ENCODE measurements at regions not wholly inside any gene's neighbourhood (a gene's known extent, or its start where the extent isn't known, plus 50 kb on each side); places are given as distances from the start of the nearest gene placed in this dataset.

DNA sequence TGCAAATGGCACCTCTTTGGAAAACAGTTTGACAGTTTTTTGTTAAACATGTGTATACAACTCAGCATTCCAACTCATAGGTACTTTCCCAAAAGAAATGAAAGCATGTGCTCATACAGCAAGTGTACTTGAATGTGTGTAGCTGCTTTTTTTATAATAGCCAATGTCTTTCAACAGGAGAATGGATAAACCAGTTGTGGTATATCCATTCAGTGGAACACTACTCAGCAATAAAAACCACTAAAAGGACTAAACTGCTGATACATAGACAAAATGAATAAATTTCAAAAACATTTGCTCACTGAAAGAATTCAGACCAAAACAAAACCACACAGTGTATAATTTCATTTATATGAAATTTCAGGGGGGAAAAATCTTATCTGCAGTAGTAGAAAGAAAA, 267.3 kb downstream of the NR2F1-AS1 start:
- TF ChIP-seq ZBTB7A (IDR thresholded peaks at IDR 0.05; ENCODE audit: low read depth): no peak
- no peak for TF ChIP-seq NFIC (IDR thresholded peaks at IDR 0.05)
- TF ChIP-seq, protein P1, sequence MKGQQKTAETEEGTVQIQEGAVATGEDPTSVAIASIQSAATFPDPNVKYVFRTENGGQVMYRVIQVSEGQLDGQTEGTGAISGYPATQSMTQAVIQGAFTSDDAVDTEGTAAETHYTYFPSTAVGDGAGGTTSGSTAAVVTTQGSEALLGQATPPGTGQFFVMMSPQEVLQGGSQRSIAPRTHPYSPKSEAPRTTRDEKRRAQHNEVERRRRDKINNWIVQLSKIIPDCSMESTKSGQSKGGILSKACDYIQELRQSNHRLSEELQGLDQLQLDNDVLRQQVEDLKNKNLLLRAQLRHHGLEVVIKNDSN (IDR thresholded peaks at IDR 0.05): no peak
- TF ChIP-seq, protein P2, sequence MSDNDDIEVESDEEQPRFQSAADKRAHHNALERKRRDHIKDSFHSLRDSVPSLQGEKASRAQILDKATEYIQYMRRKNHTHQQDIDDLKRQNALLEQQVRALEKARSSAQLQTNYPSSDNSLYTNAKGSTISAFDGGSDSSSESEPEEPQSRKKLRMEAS (IDR thresholded peaks at IDR 0.05): no peak
- no peak for TF ChIP-seq TCF12 (IDR thresholded peaks at IDR 0.05; ENCODE audit: low read depth)
- TF ChIP-seq FOXM1 (IDR thresholded peaks at IDR 0.05; ENCODE audit: borderline replicate concordance, low read depth): no peak
- TF ChIP-seq RAD21 (IDR thresholded peaks at IDR 0.05; ENCODE audit: low read depth): no peak
- TF ChIP-seq CEBPB (IDR thresholded peaks at IDR 0.05): no peak
- TF ChIP-seq TAF1 (IDR thresholded peaks at IDR 0.05; ENCODE audit: low read depth): no peak
- TF ChIP-seq EP300 (IDR thresholded peaks at IDR 0.05; ENCODE audit: borderline replicate concordance): no peak
- no peak for TF ChIP-seq EGR1 (IDR thresholded peaks at IDR 0.05)
- no peak for TF ChIP-seq CREB1 (IDR thresholded peaks at IDR 0.05; ENCODE audit: low read depth)
- TF ChIP-seq, protein P3, sequence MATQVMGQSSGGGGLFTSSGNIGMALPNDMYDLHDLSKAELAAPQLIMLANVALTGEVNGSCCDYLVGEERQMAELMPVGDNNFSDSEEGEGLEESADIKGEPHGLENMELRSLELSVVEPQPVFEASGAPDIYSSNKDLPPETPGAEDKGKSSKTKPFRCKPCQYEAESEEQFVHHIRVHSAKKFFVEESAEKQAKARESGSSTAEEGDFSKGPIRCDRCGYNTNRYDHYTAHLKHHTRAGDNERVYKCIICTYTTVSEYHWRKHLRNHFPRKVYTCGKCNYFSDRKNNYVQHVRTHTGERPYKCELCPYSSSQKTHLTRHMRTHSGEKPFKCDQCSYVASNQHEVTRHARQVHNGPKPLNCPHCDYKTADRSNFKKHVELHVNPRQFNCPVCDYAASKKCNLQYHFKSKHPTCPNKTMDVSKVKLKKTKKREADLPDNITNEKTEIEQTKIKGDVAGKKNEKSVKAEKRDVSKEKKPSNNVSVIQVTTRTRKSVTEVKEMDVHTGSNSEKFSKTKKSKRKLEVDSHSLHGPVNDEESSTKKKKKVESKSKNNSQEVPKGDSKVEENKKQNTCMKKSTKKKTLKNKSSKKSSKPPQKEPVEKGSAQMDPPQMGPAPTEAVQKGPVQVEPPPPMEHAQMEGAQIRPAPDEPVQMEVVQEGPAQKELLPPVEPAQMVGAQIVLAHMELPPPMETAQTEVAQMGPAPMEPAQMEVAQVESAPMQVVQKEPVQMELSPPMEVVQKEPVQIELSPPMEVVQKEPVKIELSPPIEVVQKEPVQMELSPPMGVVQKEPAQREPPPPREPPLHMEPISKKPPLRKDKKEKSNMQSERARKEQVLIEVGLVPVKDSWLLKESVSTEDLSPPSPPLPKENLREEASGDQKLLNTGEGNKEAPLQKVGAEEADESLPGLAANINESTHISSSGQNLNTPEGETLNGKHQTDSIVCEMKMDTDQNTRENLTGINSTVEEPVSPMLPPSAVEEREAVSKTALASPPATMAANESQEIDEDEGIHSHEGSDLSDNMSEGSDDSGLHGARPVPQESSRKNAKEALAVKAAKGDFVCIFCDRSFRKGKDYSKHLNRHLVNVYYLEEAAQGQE (IDR thresholded peaks at IDR 0.05; ENCODE audit: low read depth): no peak
- TF ChIP-seq TEAD4 (IDR thresholded peaks at IDR 0.05): no peak
- TF ChIP-seq YY1 (IDR thresholded peaks at IDR 0.05; ENCODE audit: low read depth): no peak

DNA sequence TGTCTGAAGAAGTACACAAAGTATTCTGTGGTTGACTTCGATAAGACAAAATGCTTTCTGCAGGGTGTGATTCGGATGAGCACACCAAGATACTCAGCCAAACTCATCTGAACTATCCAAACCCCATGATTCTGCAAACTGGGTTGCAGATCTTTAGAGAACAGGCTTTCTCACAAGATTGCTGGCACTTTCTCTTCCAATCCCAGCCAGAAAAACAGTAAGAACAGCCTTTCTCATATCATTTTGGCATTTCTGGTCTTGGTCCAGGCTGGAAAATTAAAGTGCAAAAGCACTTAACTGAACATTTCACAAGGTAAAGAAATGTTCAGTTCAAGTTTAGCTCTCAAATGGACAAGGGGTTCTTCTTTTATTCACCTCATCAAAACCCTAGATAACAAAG, 269.1 kb downstream of the NR2F1-AS1 start:
- TF ChIP-seq EGR1 (IDR thresholded peaks at IDR 0.05) (no peak), TAF1 (IDR thresholded peaks at IDR 0.05; ENCODE audit: low read depth) (no peak), ZBTB7A (IDR thresholded peaks at IDR 0.05; ENCODE audit: low read depth) (no peak), FOXM1 (IDR thresholded peaks at IDR 0.05; ENCODE audit: borderline replicate concordance, low read depth) (no peak), NFIC (IDR thresholded peaks at IDR 0.05) (no peak), YY1 (IDR thresholded peaks at IDR 0.05; ENCODE audit: low read depth) (no peak), TEAD4 (IDR thresholded peaks at IDR 0.05) (no peak), TCF12 (IDR thresholded peaks at IDR 0.05; ENCODE audit: low read depth) (no peak), RAD21 (IDR thresholded peaks at IDR 0.05; ENCODE audit: low read depth) (no peak), CEBPB (IDR thresholded peaks at IDR 0.05) (no peak), CREB1 (IDR thresholded peaks at IDR 0.05; ENCODE audit: low read depth) (no peak), EP300 (IDR thresholded peaks at IDR 0.05; ENCODE audit: borderline replicate concordance) (no peak)
- TF ChIP-seq, protein P1 (IDR thresholded peaks at IDR 0.05): no peak
- TF ChIP-seq, protein P3 (IDR thresholded peaks at IDR 0.05; ENCODE audit: low read depth): no peak
- TF ChIP-seq, protein P2 (IDR thresholded peaks at IDR 0.05): no peak

DNA sequence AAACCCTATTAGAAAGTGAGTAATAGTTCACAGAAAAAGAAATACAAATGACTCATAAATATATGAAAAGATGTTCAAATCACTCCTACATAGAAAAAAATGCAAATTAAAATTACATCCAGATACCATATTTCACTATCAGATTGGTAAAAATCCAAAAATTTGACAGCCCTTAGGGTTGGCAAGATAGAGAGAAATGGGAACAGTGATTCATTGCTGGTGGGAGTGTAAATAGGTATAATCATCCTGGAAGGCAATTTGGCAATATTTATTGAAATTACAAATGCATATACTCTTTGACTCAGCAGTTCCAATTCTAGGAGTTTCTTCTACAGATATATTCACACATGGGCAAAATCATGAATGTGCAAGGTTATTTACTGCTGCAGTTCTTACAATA, 273.5 kb downstream of the NR2F1-AS1 start:
- TF ChIP-seq, protein P1 (IDR thresholded peaks at IDR 0.05): no peak
- TF ChIP-seq FOXM1 (IDR thresholded peaks at IDR 0.05; ENCODE audit: borderline replicate concordance, low read depth) (no peak), TAF1 (IDR thresholded peaks at IDR 0.05; ENCODE audit: low read depth) (no peak)

DNA sequence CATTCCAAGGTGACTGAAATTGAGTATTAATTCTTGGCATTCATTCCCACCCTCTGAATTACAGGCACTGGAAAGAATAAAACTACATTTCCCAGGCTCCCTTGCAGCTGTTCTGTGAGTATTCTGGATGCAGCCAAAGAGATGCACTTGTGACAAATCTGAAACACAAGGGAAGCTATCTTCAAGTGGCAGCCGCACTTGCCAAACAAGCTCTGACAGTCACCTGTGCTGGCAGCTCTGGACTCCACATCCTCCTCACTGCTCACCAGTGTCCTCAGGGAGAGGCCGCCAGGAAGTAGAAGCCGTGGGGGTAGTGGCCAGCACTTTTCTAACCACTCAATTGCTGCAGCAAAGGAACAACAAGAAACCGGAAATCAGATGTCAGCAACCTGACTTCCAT, 275.0 kb downstream of the NR2F1-AS1 start:
- TF ChIP-seq TAF1 (IDR thresholded peaks at IDR 0.05; ENCODE audit: low read depth) (no peak), RAD21 (IDR thresholded peaks at IDR 0.05; ENCODE audit: low read depth) (no peak), YY1 (IDR thresholded peaks at IDR 0.05; ENCODE audit: low read depth) (no peak), TCF12 (IDR thresholded peaks at IDR 0.05; ENCODE audit: low read depth) (no peak), CREB1 (IDR thresholded peaks at IDR 0.05; ENCODE audit: low read depth) (no peak), TEAD4 (IDR thresholded peaks at IDR 0.05) (no peak), ZBTB7A (IDR thresholded peaks at IDR 0.05; ENCODE audit: low read depth) (no peak), EGR1 (IDR thresholded peaks at IDR 0.05) (no peak)
- TF ChIP-seq, protein P3 (IDR thresholded peaks at IDR 0.05; ENCODE audit: low read depth): no peak
- TF ChIP-seq, protein P2 (IDR thresholded peaks at IDR 0.05): no peak
